NCI-H82 (cell line): ENCODE measurements at regions not wholly inside any gene's neighbourhood (a gene's known extent, or its start where the extent isn't known, plus 50 kb on each side); places are given as distances from the start of the nearest gene placed in this dataset.
A peak's percentile ranks its signal among the peaks of the same experiment; 100 is the strongest.
"Not testable (repeated sequence)": the region's sequence is repeated elsewhere in the genome, so short reads cannot be mapped to it uniquely, and the experiment has no call there.

ENCODE experiments used
- DNase-seq: peaks from one replicate; lab custom pipeline; 2025; lab: John Stamatoyannopoulos, UW

- peak; percentile 82 for DNase-seq
Observed at GRCh38 chr1:10867138-10867721, 70.8 kb upstream of the CASZ1 start.

GRCh38 chr1:10867914-10868598 lies 71.6 kb upstream of the CASZ1 start:
- peak; percentile 89 for DNase-seq

GRCh38 chr1:10868599-10868965 lies 72.1 kb upstream of the CASZ1 start:
- no peak for DNase-seq

GRCh38 chr1:10869933-10870332 lies 73.5 kb upstream of the CASZ1 start:
- no peak for DNase-seq

- no peak for DNase-seq
Observed at GRCh38 chr1:10870493-10871096, 74.1 kb upstream of the CASZ1 start.

- peak; percentile 83 for DNase-seq
Observed at GRCh38 chr1:10873189-10873588, 76.7 kb upstream of the CASZ1 start.

GRCh38 chr1:10874351-10874750 lies 77.9 kb upstream of the CASZ1 start:
- DNase-seq, result no peak

GRCh38 chr1:10877894-10878293 lies 81.4 kb upstream of the CASZ1 start:
- no peak for DNase-seq

GRCh38 chr1:10878469-10878868 lies 82.0 kb upstream of the CASZ1 start:
- DNase-seq, result no peak

GRCh38 chr1:10880063-10880462 lies 83.6 kb upstream of the CASZ1 start:
- DNase-seq, result no peak

- no peak for DNase-seq
Observed at GRCh38 chr1:10881046-10881445, 84.6 kb upstream of the CASZ1 start.

GRCh38 chr1:10882069-10882468 lies 85.6 kb upstream of the CASZ1 start:
- no peak for DNase-seq

- DNase-seq, result not testable (repeated sequence)
Observed at GRCh38 chr1:10887032-10887431, 90.6 kb upstream of the CASZ1 start.

GRCh38 chr1:10888291-10888690 lies 91.8 kb upstream of the CASZ1 start:
- peak; percentile 77 for DNase-seq

GRCh38 chr1:10888791-10889649 lies 92.6 kb upstream of the CASZ1 start:
- DNase-seq, result peak; percentile 87

- no peak for DNase-seq
Observed at GRCh38 chr1:10889650-10890353, 93.4 kb upstream of the CASZ1 start.

GRCh38 chr1:10890491-10891071 lies 94.1 kb upstream of the CASZ1 start:
- DNase-seq, result peak; percentile 37

GRCh38 chr1:10891091-10891490 lies 94.6 kb upstream of the CASZ1 start:
- DNase-seq, result no peak

- DNase-seq, result no peak
Observed at GRCh38 chr1:10892138-10893065, 96.0 kb upstream of the CASZ1 start.

GRCh38 chr1:10895621-10896020 lies 99.2 kb upstream of the CASZ1 start:
- no peak for DNase-seq

GRCh38 chr1:10896673-10897072 lies 100.2 kb upstream of the CASZ1 start:
- no peak for DNase-seq
